HCT116 (cell line): ENCODE measurements at regions not wholly inside any gene's neighbourhood (a gene's known extent, or its start where the extent isn't known, plus 50 kb on each side); places are given as distances from the start of the nearest gene placed in this dataset.

Experiments
- CEBPB ChIP-seq: IDR thresholded peaks from 2 replicates; pipeline ENCODE4 v1.6.1; 2012; ENCODE audit warnings: low read depth
- CTCF ChIP-seq, 3 experiments: fragments of 200-600 bp in 1 of 3; sonication (generic) in 1 of 3; IDR thresholded peaks in 2 of 3; conservative IDR thresholded peaks in 1 of 3; 2 replicates each; pipeline ENCODE4 v1.5.1; 2012 to 2017; ENCODE audit warnings: low read depth in 2 of 3, low read length in 2 of 3, antibody characterized with exemption in 1 of 3, borderline replicate concordance in 1 of 3, control low read depth in 1 of 3, mild to moderate bottlenecking in 1 of 3, mixed read lengths in 1 of 3, mixed run types in 1 of 3, moderate library complexity in 1 of 3; ENCODE audit not compliant: insufficient read depth in 1 of 3
- EGR1 ChIP-seq: IDR thresholded peaks from 2 replicates; pipeline ENCODE4 v1.6.1; 2012; ENCODE audit warnings: low read depth
- EZH2 ChIP-seq: fragments of 200-600 bp; sonication (generic); IDR thresholded peaks from 2 replicates; pipeline ENCODE4 v1.6.1; 2017; ENCODE audit warnings: antibody characterized with exemption, mixed run types
- EZH2phosphoT487 ChIP-seq: fragments of 200-600 bp; IDR thresholded peaks from 2 replicates; pipeline ENCODE4 v1.6.1; 2018; ENCODE audit warnings: antibody characterized with exemption, borderline replicate concordance
- POLR2AphosphoS5 ChIP-seq: IDR thresholded peaks from 2 replicates; pipeline ENCODE4 v1.6.1; 2011; ENCODE audit warnings: mild to moderate bottlenecking, low read depth, low read length, moderate library complexity
- RAD21 ChIP-seq: IDR thresholded peaks from 2 replicates; pipeline ENCODE4 v1.6.1; 2012; ENCODE audit warnings: low read depth, mild to moderate bottlenecking
- ZNF274 ChIP-seq: fragments of 200-500 bp; sonication (Bioruptor generic); IDR thresholded peaks from 2 replicates; pipeline ENCODE4 v1.6.1; 2014; ENCODE audit warnings: mild to moderate bottlenecking, low read depth, low read length, inconsistent platforms

GRCh38 chr14:106738075-106738474, 1211.7 kb downstream of the TMEM121 start:
- TF ChIP-seq CTCF (IDR thresholded peaks at IDR 0.05 in 2 of 3, conservative IDR thresholded peaks at IDR 0.05 in 1 of 3; ENCODE audit: borderline replicate concordance in 1 of 3, insufficient read depth in 1 of 3, low read depth in 2 of 3, low read length in 2 of 3) (no peak), POLR2AphosphoS5 (no peak), EGR1 (no peak), EZH2 (no peak), CEBPB (no peak), ZNF274 (no peak), RAD21 (no peak), EZH2phosphoT487 (no peak)
